ENCODE measurements at regions not wholly inside any gene's neighbourhood (a gene's known extent, or its start where the extent isn't known, plus 50 kb on each side); places are given as distances from the start of the nearest gene placed in this dataset.

DNA sequence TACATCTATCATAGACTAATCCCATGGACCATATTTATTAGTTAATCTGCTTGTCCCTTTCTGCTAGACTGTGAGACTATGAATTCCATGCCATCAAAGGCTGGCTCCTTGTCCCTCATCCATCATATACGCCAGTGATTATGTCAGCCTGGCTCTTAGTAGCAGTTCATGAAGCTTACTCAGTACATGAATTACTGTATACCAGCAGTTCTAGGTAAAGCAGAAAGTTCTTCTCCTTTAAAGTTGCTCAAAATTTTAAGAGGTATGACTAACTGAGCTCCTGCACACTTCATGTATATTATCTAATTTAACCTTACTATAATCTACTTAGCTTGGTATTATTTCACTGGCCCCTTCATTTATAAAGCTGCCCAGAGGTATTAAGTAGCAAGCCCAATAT lies 190.9 kb upstream of the TBL1XR1 start:
- TF ChIP-seq, protein P1, sequence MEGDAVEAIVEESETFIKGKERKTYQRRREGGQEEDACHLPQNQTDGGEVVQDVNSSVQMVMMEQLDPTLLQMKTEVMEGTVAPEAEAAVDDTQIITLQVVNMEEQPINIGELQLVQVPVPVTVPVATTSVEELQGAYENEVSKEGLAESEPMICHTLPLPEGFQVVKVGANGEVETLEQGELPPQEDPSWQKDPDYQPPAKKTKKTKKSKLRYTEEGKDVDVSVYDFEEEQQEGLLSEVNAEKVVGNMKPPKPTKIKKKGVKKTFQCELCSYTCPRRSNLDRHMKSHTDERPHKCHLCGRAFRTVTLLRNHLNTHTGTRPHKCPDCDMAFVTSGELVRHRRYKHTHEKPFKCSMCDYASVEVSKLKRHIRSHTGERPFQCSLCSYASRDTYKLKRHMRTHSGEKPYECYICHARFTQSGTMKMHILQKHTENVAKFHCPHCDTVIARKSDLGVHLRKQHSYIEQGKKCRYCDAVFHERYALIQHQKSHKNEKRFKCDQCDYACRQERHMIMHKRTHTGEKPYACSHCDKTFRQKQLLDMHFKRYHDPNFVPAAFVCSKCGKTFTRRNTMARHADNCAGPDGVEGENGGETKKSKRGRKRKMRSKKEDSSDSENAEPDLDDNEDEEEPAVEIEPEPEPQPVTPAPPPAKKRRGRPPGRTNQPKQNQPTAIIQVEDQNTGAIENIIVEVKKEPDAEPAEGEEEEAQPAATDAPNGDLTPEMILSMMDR (IDR thresholded peaks at IDR 0.05), result no peak
- TF ChIP-seq POLR2A (IDR thresholded peaks at IDR 0.05), result no peak
